ENCODE measurements at regions not wholly inside any gene's neighbourhood (a gene's known extent, or its start where the extent isn't known, plus 50 kb on each side); places are given as distances from the start of the nearest gene placed in this dataset.
"Not testable (repeated sequence)": the region's sequence is repeated elsewhere in the genome, so short reads cannot be mapped to it uniquely, and the experiment has no call there.

GRCh38 chr21:27795418-27795817 is 828.5 kb upstream of the ADAMTS5 start:
- no peak for DNase-seq

DNA sequence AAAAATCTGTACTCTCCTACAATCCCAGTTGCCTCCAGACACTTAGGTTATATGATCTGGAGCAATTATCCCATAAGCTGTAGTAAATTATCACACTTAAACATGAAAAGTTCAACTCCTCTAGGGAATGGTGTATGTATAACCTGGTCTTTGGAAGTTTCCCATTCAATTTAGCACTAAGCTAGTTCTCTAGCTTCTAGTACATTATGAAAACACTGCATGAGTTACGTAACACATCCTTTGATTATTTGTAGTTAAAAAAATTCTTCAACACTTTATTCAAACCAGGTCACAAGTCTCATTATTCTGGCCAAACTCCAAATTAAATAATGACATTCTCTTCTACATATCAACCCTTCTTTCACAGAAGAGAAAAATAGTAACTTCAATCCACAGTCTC is 827.0 kb upstream of the ADAMTS5 start:
- no peak for DNase-seq

- DNase-seq, result no peak
Measured at GRCh38 chr21:27787046-27787445, 820.2 kb upstream of the ADAMTS5 start.

DNA sequence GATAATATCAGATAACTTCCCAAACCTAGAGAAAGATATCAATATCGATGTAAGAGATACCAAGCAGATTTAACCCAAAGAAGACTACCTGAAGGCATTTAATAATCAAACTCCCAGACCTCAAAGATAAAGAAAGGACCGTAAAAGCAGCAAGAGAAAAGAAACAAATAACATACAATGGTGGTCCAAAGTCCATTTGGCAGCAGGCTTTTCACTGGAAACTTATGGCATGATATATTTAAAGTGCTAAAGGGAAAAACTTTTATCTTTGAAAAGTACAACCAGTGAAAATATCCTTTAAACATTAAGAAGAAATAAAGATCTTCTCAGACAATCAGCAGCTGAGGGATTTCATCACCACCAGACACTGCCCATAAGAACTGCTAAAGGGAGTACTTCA is 812.7 kb upstream of the ADAMTS5 start:
- no peak for DNase-seq

DNA sequence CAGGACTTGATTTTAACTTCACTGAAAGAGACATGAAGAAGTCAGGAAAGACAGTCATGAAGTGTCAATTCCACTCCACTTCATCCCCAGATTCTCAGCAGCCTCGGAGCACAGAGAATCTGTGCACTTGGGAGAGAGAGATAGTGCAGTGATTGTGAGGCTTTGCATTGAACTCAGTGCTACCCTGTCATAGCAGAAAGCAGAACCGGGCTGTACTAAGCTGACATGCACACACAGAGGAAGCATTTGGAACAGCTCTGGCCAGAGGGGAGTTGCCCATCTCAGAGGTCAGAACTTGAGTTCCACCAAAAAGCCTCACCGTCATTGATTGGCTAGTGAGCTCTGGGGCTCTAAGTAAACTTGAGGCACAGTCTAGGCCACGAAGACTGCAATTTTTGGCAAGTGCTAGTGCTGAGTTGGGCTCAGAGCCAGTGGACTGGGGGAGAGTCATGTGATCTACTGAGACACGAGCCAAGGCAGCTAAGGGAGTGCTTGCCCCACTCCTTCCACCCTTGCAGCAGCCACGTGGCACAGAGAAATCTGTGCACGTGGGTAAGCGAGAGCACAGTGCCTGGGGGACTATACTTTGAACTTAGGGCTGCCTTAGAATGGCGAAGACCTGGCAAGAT is 810.2 kb upstream of the ADAMTS5 start:
- no peak for DNase-seq

GRCh38 chr21:27772816-27773215 is 805.9 kb upstream of the ADAMTS5 start:
- DNase-seq, result no peak

DNA sequence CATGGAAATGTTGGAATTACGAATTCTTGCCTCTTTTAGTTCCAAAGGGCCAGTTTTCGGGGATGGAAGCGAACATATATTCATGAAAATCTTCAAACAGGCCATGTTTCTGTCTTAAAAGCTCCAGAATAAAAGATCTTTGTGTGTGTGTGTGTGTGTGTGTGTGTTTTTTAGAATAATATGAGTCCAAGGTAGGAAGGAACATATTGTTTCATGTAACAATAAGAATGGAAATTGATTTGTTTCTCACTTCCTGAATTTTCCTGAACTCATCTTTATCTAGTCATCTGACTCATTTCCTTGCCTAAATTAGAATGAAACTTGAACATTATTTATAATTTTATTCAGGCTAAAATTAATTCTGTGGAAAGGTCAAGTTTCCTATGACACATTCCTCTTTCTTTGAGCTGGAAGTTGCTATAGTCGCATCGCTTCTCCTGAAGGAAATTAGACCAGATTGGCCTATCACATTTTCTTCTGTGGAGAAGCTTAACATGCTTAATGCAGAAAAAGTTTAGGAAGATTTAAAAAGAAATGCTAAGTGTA is 805.1 kb upstream of the ADAMTS5 start:
- no peak for DNase-seq

GRCh38 chr21:27769763-27770162 is 802.9 kb upstream of the ADAMTS5 start:
- no peak for DNase-seq

DNA sequence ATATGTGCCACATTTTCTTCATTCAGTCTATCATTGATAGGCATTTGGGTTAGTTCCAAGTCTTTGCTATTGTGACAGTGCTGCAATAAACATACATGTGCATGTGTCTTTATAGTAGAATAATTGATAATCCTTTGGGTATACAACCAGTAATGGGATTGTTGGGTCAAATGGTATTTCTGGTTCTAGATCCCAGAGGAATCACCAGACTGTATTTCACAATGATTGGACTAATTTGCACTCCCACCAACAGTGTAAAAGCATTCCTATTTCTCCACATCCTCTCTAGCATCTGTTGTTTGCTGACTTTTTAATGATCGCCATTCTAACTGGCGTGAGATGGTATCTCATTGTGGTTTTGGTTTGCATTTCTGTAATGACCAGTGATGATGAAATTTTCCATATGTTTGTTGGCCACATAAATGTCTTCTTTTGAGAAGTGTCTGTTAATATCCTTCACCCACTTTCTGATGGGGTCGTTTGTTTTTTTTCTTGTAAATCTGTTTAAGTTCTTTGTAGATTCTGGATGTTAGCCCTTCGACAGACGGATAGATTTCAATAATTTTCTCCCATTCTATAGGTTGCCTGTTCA is 801.3 kb upstream of the ADAMTS5 start:
- DNase-seq, result not testable (repeated sequence)

DNA sequence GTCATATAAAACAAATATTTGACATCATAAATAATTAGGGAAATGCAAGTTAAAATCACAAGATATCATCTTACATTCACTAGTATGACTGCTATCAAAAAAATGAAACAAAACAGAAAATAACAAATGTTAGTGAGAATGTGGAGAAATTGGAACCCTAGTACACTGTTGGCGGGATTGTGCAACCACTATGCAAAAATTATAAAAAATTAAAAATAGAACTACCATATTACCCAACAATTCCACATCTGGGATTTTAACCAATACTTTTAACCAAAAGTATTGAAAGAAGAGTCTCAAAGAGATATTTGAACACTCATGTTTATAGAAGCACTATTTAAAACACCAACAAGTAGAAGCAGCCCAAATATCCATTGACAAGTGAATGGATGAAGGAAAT is 797.2 kb upstream of the ADAMTS5 start:
- no peak for DNase-seq

DNA sequence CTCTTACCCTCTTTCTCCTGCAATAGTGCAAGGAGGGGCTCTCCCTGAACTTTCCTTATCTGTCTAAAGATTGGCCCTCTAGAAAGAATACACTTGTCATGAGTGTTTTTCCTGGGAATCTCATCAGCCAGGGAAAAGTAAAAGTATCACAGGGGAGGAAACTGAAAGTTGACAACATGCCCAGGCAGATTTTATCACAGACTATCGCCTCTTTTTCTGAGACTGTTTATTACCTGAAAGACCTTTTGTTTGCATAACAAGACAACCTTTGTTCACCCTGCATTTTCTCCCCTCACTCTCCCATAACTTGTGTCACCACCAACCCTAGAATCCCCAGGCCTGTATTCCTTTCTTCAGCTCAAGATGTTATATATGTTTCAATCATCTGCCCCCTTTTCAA is 794.7 kb upstream of the ADAMTS5 start:
- no peak for DNase-seq

DNA sequence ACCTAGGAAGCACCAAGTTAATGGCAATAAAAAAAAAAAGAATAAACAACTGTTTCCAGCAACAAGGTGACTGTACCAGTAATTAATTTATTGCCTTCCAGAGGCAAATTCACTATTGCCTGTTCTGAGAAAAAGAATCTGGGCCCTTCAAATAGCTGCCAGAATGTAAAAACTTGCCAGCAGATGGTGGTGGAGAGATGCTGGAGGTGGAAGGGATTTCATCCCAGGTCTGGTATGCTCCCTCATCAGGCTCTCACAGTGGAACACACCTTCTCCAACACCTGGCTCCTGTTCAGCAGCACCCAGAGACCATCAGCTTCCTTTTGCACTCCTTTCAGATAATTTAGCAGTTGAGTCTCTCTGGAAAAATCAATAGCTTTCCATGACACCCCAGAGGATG is 792.9 kb upstream of the ADAMTS5 start:
- DNase-seq, result no peak

DNA sequence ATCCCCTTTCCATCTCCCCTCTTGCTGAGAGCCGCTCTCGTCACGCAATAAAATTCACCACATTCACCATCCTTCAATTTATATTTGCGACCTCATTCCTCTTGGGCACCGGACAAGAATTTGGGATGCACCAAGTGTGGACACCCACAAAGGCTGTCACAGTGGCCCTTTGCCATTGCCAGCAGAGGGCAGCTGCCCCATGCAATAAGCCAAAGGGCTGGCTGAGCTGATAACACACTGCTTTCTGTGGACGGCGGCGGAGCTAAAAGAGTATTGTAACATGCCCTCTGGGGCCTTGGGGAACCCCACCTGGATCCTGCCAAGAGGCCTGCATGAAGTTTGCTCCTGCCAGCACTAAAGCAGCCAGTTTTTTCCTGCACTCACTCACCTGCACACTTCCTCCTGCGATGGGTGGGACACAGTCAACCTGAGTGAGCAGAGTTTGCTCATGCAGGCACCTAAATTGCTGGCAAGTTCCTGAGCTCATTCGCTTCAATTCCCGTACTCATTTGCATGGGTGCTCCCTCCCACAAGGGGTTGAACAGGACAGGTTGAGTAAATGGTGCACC is 792.3 kb upstream of the ADAMTS5 start:
- DNase-seq, result no peak

- no peak for DNase-seq
Measured at GRCh38 chr21:27756191-27756590, 789.3 kb upstream of the ADAMTS5 start.

DNA sequence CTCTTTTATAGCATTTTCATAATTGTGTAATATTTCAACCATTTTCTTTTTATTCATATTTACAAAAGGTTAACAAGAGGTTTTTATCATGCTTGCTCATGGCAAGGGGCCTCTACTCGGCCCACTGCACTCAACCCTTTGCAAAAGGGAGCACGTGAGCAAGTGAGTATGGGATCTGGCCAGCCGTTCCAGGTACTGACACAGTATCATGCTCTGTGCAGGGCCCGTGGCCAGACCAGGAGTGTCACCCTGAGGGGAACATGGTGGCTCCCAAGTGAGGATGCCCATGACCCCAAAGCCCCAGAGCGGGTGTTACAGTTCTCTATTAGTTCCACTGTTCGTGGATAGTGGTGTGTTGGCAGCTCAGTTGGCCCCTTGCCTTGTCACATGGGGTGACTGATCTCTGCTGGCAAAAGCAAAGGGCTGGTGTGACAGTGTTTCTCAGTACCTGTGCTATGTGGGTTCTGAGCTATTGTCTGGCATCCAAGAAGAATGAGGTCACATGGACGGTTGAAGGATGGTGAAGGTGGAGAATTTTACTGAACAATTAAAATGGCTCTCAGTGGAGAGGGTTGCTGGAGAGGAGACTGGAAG is 777.2 kb upstream of the ADAMTS5 start:
- DNase-seq, result no peak

DNA sequence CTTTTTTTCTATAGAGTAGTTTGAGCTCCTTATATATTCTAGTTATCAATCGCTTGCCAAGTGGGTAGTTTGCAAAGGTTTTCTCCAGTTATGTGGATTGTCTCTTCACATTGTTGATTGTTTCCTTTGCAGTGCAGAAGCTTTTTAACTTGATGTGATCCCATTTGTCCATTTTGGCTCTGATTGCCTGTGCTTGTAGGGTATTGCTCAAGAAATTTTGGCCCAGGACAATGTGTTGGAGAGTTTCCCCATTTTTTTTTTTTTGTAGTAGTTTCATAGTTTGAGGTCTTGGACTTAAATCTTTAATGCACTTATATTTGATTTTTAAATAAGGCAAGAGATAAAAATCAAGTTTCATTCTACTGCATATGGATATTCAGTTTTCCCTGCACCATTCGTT is 774.8 kb upstream of the ADAMTS5 start:
- no peak for DNase-seq

GRCh38 chr21:27740084-27740483 is 773.2 kb upstream of the ADAMTS5 start:
- no peak for DNase-seq

- DNase-seq, result no peak
Measured at GRCh38 chr21:27739187-27739586, 772.3 kb upstream of the ADAMTS5 start.

DNA sequence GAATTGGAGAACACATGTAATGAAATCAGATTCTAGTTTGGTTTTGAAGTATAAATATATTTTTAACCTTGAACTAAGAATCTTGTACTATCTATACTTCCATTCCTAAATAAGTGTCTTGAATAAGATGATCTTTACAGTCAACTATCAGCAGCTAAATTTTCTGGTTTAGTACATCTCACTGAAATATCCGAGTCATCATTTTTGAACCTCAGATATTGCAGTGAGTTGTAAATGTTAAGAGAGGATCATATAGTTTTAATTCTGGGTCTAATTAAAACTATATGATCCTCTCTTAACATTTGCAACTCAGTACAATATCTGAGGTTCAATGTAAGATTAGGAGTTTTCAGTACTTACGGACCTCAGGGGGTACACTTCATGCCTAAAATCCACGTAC is 768.8 kb upstream of the ADAMTS5 start:
- no peak for DNase-seq

- no peak for DNase-seq
Measured at GRCh38 chr21:27734146-27734545, 767.3 kb upstream of the ADAMTS5 start.

- no peak for DNase-seq
Measured at GRCh38 chr21:27725916-27726315, 759.0 kb upstream of the ADAMTS5 start.

GRCh38 chr21:27722095-27722494 is 755.2 kb upstream of the ADAMTS5 start:
- no peak for DNase-seq

GRCh38 chr21:27721675-27722074 is 754.8 kb upstream of the ADAMTS5 start:
- no peak for DNase-seq

DNA sequence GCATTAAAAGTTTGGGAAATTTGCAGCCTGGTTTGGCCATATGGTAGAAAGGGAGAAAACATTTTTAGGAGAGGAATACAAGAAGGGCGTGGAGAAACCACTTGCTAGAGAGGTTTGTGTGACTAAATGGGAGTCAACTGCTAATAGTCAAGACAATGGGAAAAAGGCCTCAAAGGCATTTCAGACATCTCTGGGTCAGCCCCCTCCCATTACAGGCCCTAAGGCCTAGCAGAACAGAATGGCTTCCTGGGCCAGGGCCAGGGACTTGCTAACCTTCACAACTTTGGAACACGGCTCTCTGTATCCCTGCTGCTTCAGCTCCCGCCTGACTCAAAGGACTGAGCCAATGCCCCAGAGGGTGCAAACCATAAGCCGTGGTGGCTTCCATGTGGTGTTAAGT is 752.3 kb upstream of the ADAMTS5 start:
- no peak for DNase-seq

Measured in stimulated activated CD4-positive, alpha-beta T cell treated with anti-CD3 and anti-CD28 coated beads, Interleukin-1b, Interleukin-23, amount 100 ng/mL, for 48 hours (primary cell).